Stimulated activated CD8-positive, alpha-beta memory T cell treated with anti-CD3 and anti-CD28 coated beads, Interleukin-4, amount 100 ng/mL, for 24 hours (primary cell): ENCODE measurements at regions not wholly inside any gene's neighbourhood (a gene's known extent, or its start where the extent isn't known, plus 50 kb on each side); places are given as distances from the start of the nearest gene placed in this dataset.

Experiments used
- DNase-seq: peaks from one replicate; pipeline ENCODE4 v3.0.0-alpha.2; 2020; ENCODE audit warnings: low read depth

GRCh38 chr5:88957013-88957412 is 74.0 kb upstream of the MEF2C start:
- no peak for DNase-seq

- no peak for DNase-seq
Observed at GRCh38 chr5:88956416-88956815, 73.4 kb upstream of the MEF2C start.

- no peak for DNase-seq
Observed at GRCh38 chr5:88955403-88955802, 72.4 kb upstream of the MEF2C start.

GRCh38 chr5:88954511-88954910 is 71.5 kb upstream of the MEF2C start:
- DNase-seq = no peak

GRCh38 chr5:88952996-88953643 is 70.1 kb upstream of the MEF2C start:
- DNase-seq = no peak

GRCh38 chr5:88952344-88952743 is 69.4 kb upstream of the MEF2C start:
- DNase-seq = no peak

GRCh38 chr5:88951457-88951856 is 68.5 kb upstream of the MEF2C start:
- DNase-seq = no peak

- DNase-seq = no peak
Observed at GRCh38 chr5:88948746-88949600, 66.0 kb upstream of the MEF2C start.

- DNase-seq = no peak
Observed at GRCh38 chr5:88944751-88945531, 62.0 kb upstream of the MEF2C start.

GRCh38 chr5:88941581-88941980 is 58.6 kb upstream of the MEF2C start:
- no peak for DNase-seq

GRCh38 chr5:88940713-88941112 is 57.7 kb upstream of the MEF2C start:
- DNase-seq = no peak

- no peak for DNase-seq
Observed at GRCh38 chr5:88939300-88939699, 56.3 kb upstream of the MEF2C start.

GRCh38 chr5:88938488-88938887 is 55.5 kb upstream of the MEF2C start:
- DNase-seq = no peak

- DNase-seq = no peak
Observed at GRCh38 chr5:88937406-88937805, 54.4 kb upstream of the MEF2C start.

- no peak for DNase-seq
Observed at GRCh38 chr5:88934439-88934838, 51.5 kb upstream of the MEF2C start.
